Sigmoid colon (tissue), 4 donors: ENCODE measurements at regions not wholly inside any gene's neighbourhood (a gene's known extent, or its start where the extent isn't known, plus 50 kb on each side); places are given as distances from the start of the nearest gene placed in this dataset.

Source experiments
- EP300 ChIP-seq, 4 donors: sonication (generic); formaldehyde crosslinking; IDR thresholded peaks; one replicate each; pipeline ENCODE4 v1.6.1; 2017; ENCODE audit warnings: antibody characterized with exemption in 4 of 4
- POLR2A ChIP-seq, 2 donors: fragments of 450-650 bp; IDR thresholded peaks; one replicate each; pipeline ENCODE4 v1.6.1; 2016; ENCODE audit warnings: antibody characterized with exemption in 2 of 2, mild to moderate bottlenecking in 2 of 2, moderate library complexity in 2 of 2
- POLR2AphosphoS5 ChIP-seq, 4 donors: sonication (generic); formaldehyde crosslinking; IDR thresholded peaks; one replicate each; pipeline ENCODE4 v1.6.1; 2017; ENCODE audit warnings: antibody characterized with exemption in 4 of 4
- TF ChIP-seq, protein P1 (sequence below), 4 experiments: fragments of 450-650 bp in 3 of 4; fragments of 200-600 bp in 1 of 4; IDR thresholded peaks; one replicate each; pipeline ENCODE4 v1.5.1; 2016 to 2019; ENCODE audit warnings: antibody characterized with exemption in 4 of 4, mild to moderate bottlenecking in 3 of 4, moderate library complexity in 2 of 4

- TF ChIP-seq POLR2A (IDR thresholded peaks at IDR 0.05) (no peak), EP300 (IDR thresholded peaks at IDR 0.05) (no peak), POLR2AphosphoS5 (IDR thresholded peaks at IDR 0.05) (peak in 1 of 4 donors; percentile 18)
- TF ChIP-seq, protein P1, sequence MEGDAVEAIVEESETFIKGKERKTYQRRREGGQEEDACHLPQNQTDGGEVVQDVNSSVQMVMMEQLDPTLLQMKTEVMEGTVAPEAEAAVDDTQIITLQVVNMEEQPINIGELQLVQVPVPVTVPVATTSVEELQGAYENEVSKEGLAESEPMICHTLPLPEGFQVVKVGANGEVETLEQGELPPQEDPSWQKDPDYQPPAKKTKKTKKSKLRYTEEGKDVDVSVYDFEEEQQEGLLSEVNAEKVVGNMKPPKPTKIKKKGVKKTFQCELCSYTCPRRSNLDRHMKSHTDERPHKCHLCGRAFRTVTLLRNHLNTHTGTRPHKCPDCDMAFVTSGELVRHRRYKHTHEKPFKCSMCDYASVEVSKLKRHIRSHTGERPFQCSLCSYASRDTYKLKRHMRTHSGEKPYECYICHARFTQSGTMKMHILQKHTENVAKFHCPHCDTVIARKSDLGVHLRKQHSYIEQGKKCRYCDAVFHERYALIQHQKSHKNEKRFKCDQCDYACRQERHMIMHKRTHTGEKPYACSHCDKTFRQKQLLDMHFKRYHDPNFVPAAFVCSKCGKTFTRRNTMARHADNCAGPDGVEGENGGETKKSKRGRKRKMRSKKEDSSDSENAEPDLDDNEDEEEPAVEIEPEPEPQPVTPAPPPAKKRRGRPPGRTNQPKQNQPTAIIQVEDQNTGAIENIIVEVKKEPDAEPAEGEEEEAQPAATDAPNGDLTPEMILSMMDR (IDR thresholded peaks at IDR 0.05): no peak
Measured at GRCh38 chr16:31718998-31719397, 154.6 kb upstream of the ZNF267 start.
